Spleen (tissue), 7 donors: ENCODE measurements at regions not wholly inside any gene's neighbourhood (a gene's known extent, or its start where the extent isn't known, plus 50 kb on each side); places are given as distances from the start of the nearest gene placed in this dataset.

Experiments used
- CTCF ChIP-seq, 11 experiments: fragments of 200-600 bp in 7 of 11; fragments of 450-650 bp in 4 of 11; sonication (generic) in 4 of 11; IDR thresholded peaks in 8 of 11; conservative IDR thresholded peaks in 3 of 11; 1 replicate in 7 of 11; 2 replicates in 4 of 11; pipeline versions ENCODE4 v1.4.0 to v1.8.0; 2016 to 2021; ENCODE audit warnings: antibody characterized with exemption in 11 of 11, inconsistent platforms in 4 of 11, mild to moderate bottlenecking in 1 of 11
- POLR2AphosphoS5 ChIP-seq, 3 donors: sonication (generic); formaldehyde crosslinking; IDR thresholded peaks; one replicate each; pipeline ENCODE4 v1.5.1; 2017; ENCODE audit warnings: antibody characterized with exemption in 3 of 3
- donor health status: DM: no; HTN: no; CAD: no; lungs with moderate emphysema.
- donor health status: DM: no; HTN: no; CAD: no.
- donor health status: DM: no; HTN: no; CAD: no.

GRCh38 chr16:54843424-54843750 lies 87.3 kb upstream of the IRX5 start:
- no peak for TF ChIP-seq CTCF (IDR thresholded peaks at IDR 0.05 in 8 of 11, conservative IDR thresholded peaks at IDR 0.05 in 3 of 11)
- TF ChIP-seq POLR2AphosphoS5 (IDR thresholded peaks at IDR 0.05): no peak
